ENCODE measurements at regions not wholly inside any gene's neighbourhood (a gene's known extent, or its start where the extent isn't known, plus 50 kb on each side); places are given as distances from the start of the nearest gene placed in this dataset.

- TF ChIP-seq TAF1 (IDR thresholded peaks at IDR 0.05; ENCODE audit: borderline replicate concordance, insufficient read depth, low read length) (no peak), POLR2AphosphoS5 (IDR thresholded peaks at IDR 0.05; ENCODE audit: low read depth, low read length) (no peak), REST (IDR thresholded peaks at IDR 0.05; ENCODE audit: insufficient read depth in 1 of 2, low read depth in 2 of 2, low read length in 2 of 2) (no peak), SIN3A (IDR thresholded peaks at IDR 0.05; ENCODE audit: borderline replicate concordance, insufficient read depth, low read length) (no peak), FOXP2 (optimal IDR thresholded peaks at IDR 0.05; ENCODE audit: borderline replicate concordance, extremely low read depth, extremely low read length, insufficient read depth) (no peak)
Observed at GRCh38 chr5:88094906-88095496, 173.6 kb downstream of the TMEM161B start.
